ENCODE measurements at regions not wholly inside any gene's neighbourhood (a gene's known extent, or its start where the extent isn't known, plus 50 kb on each side); places are given as distances from the start of the nearest gene placed in this dataset.

- DNase-seq (ENCODE audit: low read depth, low spot score) (no peak), ATAC-seq (no peak)
- Histone ChIP-seq H3K27ac (ENCODE audit: low read length) (no peak overlapping the region), H3K9me3 (ENCODE audit: control insufficient read depth, insufficient read depth, low read depth, low read length) (0 out of 2 replicates have a peak, but pooled peaks cover 2% of the 10 kb centered on the region), H3K36me3 (ENCODE audit: control insufficient read depth, insufficient read depth, low read length) (no peaks in the 10 kb centered on the region), H3K27me3 (ENCODE audit: control insufficient read depth, insufficient read depth, low read length) (no peaks in the 10 kb centered on the region), H3K4me3 (ENCODE audit: low read depth in 2 of 2, low read length in 2 of 2) (no peak overlapping the region), H3K4me1 (ENCODE audit: control insufficient read depth, insufficient read depth, low read length) (no peaks in the 10 kb centered on the region)
- CTCF ChIA-PET: no interaction called here
- no TSS peak for BruUV-seq (replicated peaks)
- POLR2A ChIA-PET: no interaction called here
- TF ChIP-seq TCF7L2 (IDR thresholded peaks at IDR 0.05; ENCODE audit: low read depth, low read length): no peak
- TF ChIP-seq POLR2AphosphoS5 (IDR thresholded peaks at IDR 0.05; ENCODE audit: low read depth, low read length): no peak
- TF ChIP-seq CTCF (IDR thresholded peaks at IDR 0.05): no peak
- TF ChIP-seq SIN3A (IDR thresholded peaks at IDR 0.05; ENCODE audit: borderline replicate concordance, insufficient read depth, low read depth, low read length): no peak
- no peak for TF ChIP-seq REST (IDR thresholded peaks at IDR 0.05; ENCODE audit: insufficient read depth in 1 of 2, low read depth in 2 of 2, low read length in 1 of 2)
- in situ Hi-C loops (cut with HindIII; ENCODE audit: low pct_unique_long_range_greater_than_20kb, low sequenced_read_pairs) (no loop called here), intact Hi-C loops (cut with micrococcal nuclease; ENCODE audit: unreplicated experiment) (no loop called here)
Measured at GRCh38 chr14:41972531-41972930, 365.9 kb downstream of the LRFN5 start.

- DNase-seq (ENCODE audit: low read depth, low spot score) (no peak), ATAC-seq (no peak)
- no TSS peak for BruUV-seq (replicated peaks)
- ChIA-PET POLR2A (no interaction called here), CTCF (no interaction called here)
- Histone ChIP-seq H3K4me3 (ENCODE audit: low read depth in 2 of 2, low read length in 2 of 2) (no peak overlapping the region), H3K27ac (ENCODE audit: low read length) (no peak overlapping the region), H3K9me3 (ENCODE audit: control insufficient read depth, insufficient read depth, low read depth, low read length) (no peaks in the 10 kb centered on the region), H3K27me3 (ENCODE audit: control insufficient read depth, insufficient read depth, low read length) (no peaks in the 10 kb centered on the region), H3K36me3 (ENCODE audit: control insufficient read depth, insufficient read depth, low read length) (no peaks in the 10 kb centered on the region), H3K4me1 (ENCODE audit: control insufficient read depth, insufficient read depth, low read length) (no peaks in the 10 kb centered on the region)
- intact Hi-C loops (cut with micrococcal nuclease; ENCODE audit: unreplicated experiment): no loop called here
- in situ Hi-C loops (cut with HindIII; ENCODE audit: low pct_unique_long_range_greater_than_20kb, low sequenced_read_pairs): no loop called here
- TF ChIP-seq POLR2AphosphoS5 (IDR thresholded peaks at IDR 0.05; ENCODE audit: low read depth, low read length): no peak
- TF ChIP-seq SIN3A (IDR thresholded peaks at IDR 0.05; ENCODE audit: borderline replicate concordance, insufficient read depth, low read depth, low read length): no peak
- TF ChIP-seq CTCF (IDR thresholded peaks at IDR 0.05): no peak
- no peak for TF ChIP-seq REST (IDR thresholded peaks at IDR 0.05; ENCODE audit: insufficient read depth in 1 of 2, low read depth in 2 of 2, low read length in 1 of 2)
- no peak for TF ChIP-seq TCF7L2 (IDR thresholded peaks at IDR 0.05; ENCODE audit: low read depth, low read length)
Measured at GRCh38 chr14:41960281-41960680, 353.6 kb downstream of the LRFN5 start.

Data from Panc1 (cell line).